AG04449 (cell line): ENCODE measurements at regions not wholly inside any gene's neighbourhood (a gene's known extent, or its start where the extent isn't known, plus 50 kb on each side); places are given as distances from the start of the nearest gene placed in this dataset.

Experiments
- CTCF ChIA-PET: fragments of 350-600 bp; formaldehyde crosslinking; extraction: SDS; loops from one replicate; lab custom pipeline; 2021; ENCODE audit warnings: antibody characterized with exemption; lab: Yijun Ruan, JAX
- POLR2A ChIA-PET: fragments of 400-600, 350-600 bp; formaldehyde crosslinking; extraction: SDS; loops from one replicate; lab custom pipeline; 2020; ENCODE audit warnings: antibody characterized with exemption, inconsistent platforms; lab: Yijun Ruan, JAX
- DNase-seq: peaks from one replicate; pipeline ENCODE4 v3.0.0-alpha.2; 2010; ENCODE audit warnings: low read depth, low spot score
- H3K4me3 ChIP-seq: 2 replicates; pipeline ENCODE4 v1.5.1; 2011; ENCODE audit warnings: low read depth, mild to moderate bottlenecking, control low read depth, low read length
- CTCF ChIP-seq: IDR thresholded peaks from one replicate; pipeline ENCODE4 v1.5.1; 2011; ENCODE audit warnings: mild to moderate bottlenecking, moderate library complexity, low read length, control low read depth, inconsistent platforms; ENCODE audit not compliant: insufficient read depth; ENCODE audit errors: missing control alignments

GRCh38 chr1:228920831-228921230, 185.6 kb downstream of the RHOU start:
- TF ChIP-seq CTCF, result no peak
- no peak overlapping the region for H3K4me3 ChIP-seq
- DNase-seq, result no peak
- CTCF ChIA-PET, result interaction anchor here (1.4 kb wide), 1 partner anchor 13 kb away, joined by 3 read pairs; no protein-coding TSS in a partner anchor
- POLR2A ChIA-PET, result no interaction called here

- TF ChIP-seq CTCF, result no peak
- no peak overlapping the region for H3K4me3 ChIP-seq
- DNase-seq, result no peak
- POLR2A ChIA-PET, result no interaction called here
- CTCF ChIA-PET, result interaction anchor here (0.9 to 1.4 kb wide), 2 partner anchors 8 to 12 kb away, joined by 3 read pairs; no protein-coding TSS in a partner anchor
Measured at GRCh38 chr1:228921481-228921880, 186.2 kb downstream of the RHOU start.

GRCh38 chr1:228922722-228923376, 187.6 kb downstream of the RHOU start:
- no peak overlapping the region for H3K4me3 ChIP-seq
- POLR2A ChIA-PET, result no interaction called here
- CTCF ChIA-PET, result no interaction called here
- DNase-seq, result no peak
- no peak for TF ChIP-seq CTCF

- CTCF ChIA-PET, result no interaction called here
- no peak for DNase-seq
- no peak overlapping the region for H3K4me3 ChIP-seq
- no peak for TF ChIP-seq CTCF
- POLR2A ChIA-PET, result no interaction called here
Measured at GRCh38 chr1:228923973-228924686, 188.9 kb downstream of the RHOU start.

GRCh38 chr1:228925691-228926090, 190.4 kb downstream of the RHOU start:
- DNase-seq, result no peak
- CTCF ChIA-PET, result no interaction called here
- H3K4me3 ChIP-seq, result no peak overlapping the region
- POLR2A ChIA-PET, result no interaction called here
- no peak for TF ChIP-seq CTCF

GRCh38 chr1:228927421-228927820, 192.1 kb downstream of the RHOU start:
- no peak for TF ChIP-seq CTCF
- POLR2A ChIA-PET, result no interaction called here
- CTCF ChIA-PET, result no interaction called here
- H3K4me3 ChIP-seq, result no peak overlapping the region
- no peak for DNase-seq
